ENCODE measurements at regions not wholly inside any gene's neighbourhood (a gene's known extent, or its start where the extent isn't known, plus 50 kb on each side); places are given as distances from the start of the nearest gene placed in this dataset.
"Not testable (repeated sequence)": the region's sequence is repeated elsewhere in the genome, so short reads cannot be mapped to it uniquely, and the experiment has no call there.

- H3K4me3 ChIP-seq; H3K4me1 ChIP-seq; H3K27me3 ChIP-seq; H3K36me3 ChIP-seq; H3K9me3 ChIP-seq; intact Hi-C loops (cut with DNase I; ENCODE audit: low total_unique reads): not testable (repeated sequence)
- peak in 2 of 3 donors; percentile 8 to 15 for TF ChIP-seq CTCF (IDR thresholded peaks at IDR 0.05)
- peak overlapping the region in 1 of 2 donors; percentile 68 for H3K27ac ChIP-seq
- peak in 1 of 2 donors; percentile 17 for DNase-seq (ENCODE audit: low spot score in 2 of 2)
These were observed 262.1 kb downstream of the FAM72C start for GRCh38 chr1:143709606-143710259.

GRCh38 chr1:143702739-143703138 lies 269.0 kb downstream of the FAM72C start:
- DNase-seq (ENCODE audit: low spot score in 2 of 2) = not testable (repeated sequence)

GRCh38 chr1:143699731-143700130 lies 272.1 kb downstream of the FAM72C start:
- Histone ChIP-seq H3K9me3 (no peaks in the 10 kb centered on the region), H3K4me1 (no peaks in the 10 kb centered on the region), H3K4me3 (peak overlapping the region in 1 of 3 donors; percentile 43), H3K36me3 (no peaks in the 10 kb centered on the region), H3K27ac (no peak overlapping the region), H3K27me3 (peaks cover 0 to 7% of the 10 kb centered on the region in 2 donors)
- DNase-seq (ENCODE audit: low spot score in 2 of 2) = no peak
- intact Hi-C loops (cut with DNase I; ENCODE audit: low total_unique reads) = no loop called here
- no peak for TF ChIP-seq POLR2A (IDR thresholded peaks at IDR 0.05)
- no peak for TF ChIP-seq POLR2AphosphoS5 (IDR thresholded peaks at IDR 0.05)
- TF ChIP-seq CTCF (IDR thresholded peaks at IDR 0.05) = no peak

More at GRCh38 chr1:143702739-143703138, 269.0 kb downstream of the FAM72C start:
- H3K4me3 ChIP-seq; H3K4me1 ChIP-seq; H3K27me3 ChIP-seq; H3K9me3 ChIP-seq; H3K36me3 ChIP-seq; H3K27ac ChIP-seq; intact Hi-C loops (cut with DNase I; ENCODE audit: low total_unique reads): not testable (repeated sequence)

- Histone ChIP-seq H3K9me3 (no peaks in the 10 kb centered on the region), H3K4me3 (peak overlapping the region in 1 of 3 donors; percentile 43), H3K36me3 (no peaks in the 10 kb centered on the region), H3K4me1 (no peaks in the 10 kb centered on the region), H3K27ac (no peak overlapping the region), H3K27me3 (peaks cover 0 to 7% of the 10 kb centered on the region in 2 donors)
- intact Hi-C loops (cut with DNase I; ENCODE audit: low total_unique reads) = no loop called here
- DNase-seq (ENCODE audit: low spot score in 2 of 2) = no peak
- no peak for TF ChIP-seq POLR2AphosphoS5 (IDR thresholded peaks at IDR 0.05)
- no peak for TF ChIP-seq POLR2A (IDR thresholded peaks at IDR 0.05)
- no peak for TF ChIP-seq CTCF (IDR thresholded peaks at IDR 0.05)
These were observed 272.7 kb downstream of the FAM72C start for GRCh38 chr1:143699115-143699514.

GRCh38 chr1:143698016-143698415 lies 273.8 kb downstream of the FAM72C start:
- no peaks in the 10 kb centered on the region for H3K9me3 ChIP-seq
- H3K4me1 ChIP-seq = no peaks in the 10 kb centered on the region
- H3K27ac ChIP-seq = no peak overlapping the region
- no peak for TF ChIP-seq POLR2A (IDR thresholded peaks at IDR 0.05)
- peak in 1 of 3 donors; percentile 29 for TF ChIP-seq CTCF (IDR thresholded peaks at IDR 0.05)
- H3K27me3 ChIP-seq = peaks cover 0 to 7% of the 10 kb centered on the region in 2 donors
- no peaks in the 10 kb centered on the region for H3K36me3 ChIP-seq
- DNase-seq (ENCODE audit: low spot score in 2 of 2) = no peak
- intact Hi-C loops (cut with DNase I; ENCODE audit: low total_unique reads) = no loop called here
- no peak overlapping the region for H3K4me3 ChIP-seq

- Histone ChIP-seq H3K27me3 (peaks cover 0 to 5% of the 10 kb centered on the region in 2 donors), H3K4me3 (no peak overlapping the region), H3K9me3 (no peaks in the 10 kb centered on the region), H3K4me1 (no peaks in the 10 kb centered on the region), H3K27ac (no peak overlapping the region), H3K36me3 (no peaks in the 10 kb centered on the region)
- no peak for DNase-seq (ENCODE audit: low spot score in 2 of 2)
- intact Hi-C loops (cut with DNase I; ENCODE audit: low total_unique reads) = no loop called here
- TF ChIP-seq POLR2A (IDR thresholded peaks at IDR 0.05) = no peak
- TF ChIP-seq POLR2AphosphoS5 (IDR thresholded peaks at IDR 0.05) = no peak
- no peak for TF ChIP-seq CTCF (IDR thresholded peaks at IDR 0.05)
These were observed 277.7 kb downstream of the FAM72C start for GRCh38 chr1:143694085-143694484.

All from breast epithelium (tissue), 4 donors.